Neural crest cell (in vitro differentiated cells): ENCODE measurements at regions not wholly inside any gene's neighbourhood (a gene's known extent, or its start where the extent isn't known, plus 50 kb on each side); places are given as distances from the start of the nearest gene placed in this dataset.
A peak's percentile ranks its signal among the peaks of the same experiment; 100 is the strongest.

Source experiments
- DNase-seq: peaks from one replicate; pipeline ENCODE4 v3.0.0; 2021; ENCODE audit warnings: low read depth, mixed read lengths, low spot score
- H3K27ac Mint-ChIP-seq: one replicate; pipeline ENCODE4 v1.8.0; 2021; ENCODE audit warnings: mild to moderate bottlenecking, mixed read lengths; ENCODE audit not compliant: unreplicated experiment
- H3K27me3 Mint-ChIP-seq: 2 replicates; pipeline ENCODE4 v1.8.0; 2021; ENCODE audit warnings: low read depth, mild to moderate bottlenecking, mixed read lengths
- H3K36me3 Mint-ChIP-seq: 2 replicates; pipeline ENCODE4 v1.8.0; 2021; ENCODE audit warnings: low read depth, mild to moderate bottlenecking, mixed read lengths
- H3K4me1 Mint-ChIP-seq: 2 replicates; pipeline ENCODE4 v1.8.0; 2021; ENCODE audit warnings: mixed read lengths
- H3K4me3 Mint-ChIP-seq: one replicate; pipeline ENCODE4 v1.8.0; 2021; ENCODE audit warnings: mild to moderate bottlenecking, mixed read lengths
- H3K9me3 Mint-ChIP-seq: 2 replicates; pipeline ENCODE4 v1.8.0; 2021; ENCODE audit warnings: mixed read lengths
- TF ChIP-seq, protein P1 (sequence below): fragments of 200-600 bp; sonication (generic); conservative IDR thresholded peaks from 2 replicates; pipeline ENCODE4 v1.5.0; 2021; ENCODE audit warnings: antibody characterized with exemption, mild to moderate bottlenecking

DNA sequence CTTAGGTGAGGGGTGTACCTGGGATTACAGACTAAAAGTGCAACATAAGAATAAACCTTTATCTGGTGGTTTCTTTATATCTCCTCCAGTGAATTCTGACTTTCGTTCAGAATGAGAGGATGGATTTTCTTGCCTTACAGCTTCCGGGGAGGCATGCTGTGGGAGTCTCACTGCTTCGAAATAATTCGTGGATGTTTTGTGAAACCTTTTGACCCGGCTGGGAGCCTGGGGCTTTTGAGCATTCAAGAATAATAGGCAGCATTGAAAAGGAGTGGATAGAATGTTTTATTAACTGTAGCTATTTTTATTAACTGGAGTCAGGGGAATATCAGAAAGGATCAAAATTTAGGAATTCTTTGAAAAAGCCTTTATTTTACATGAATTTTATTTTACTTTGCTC, 149.1 kb downstream of the RWDD3 start:
- TF ChIP-seq, protein P1, sequence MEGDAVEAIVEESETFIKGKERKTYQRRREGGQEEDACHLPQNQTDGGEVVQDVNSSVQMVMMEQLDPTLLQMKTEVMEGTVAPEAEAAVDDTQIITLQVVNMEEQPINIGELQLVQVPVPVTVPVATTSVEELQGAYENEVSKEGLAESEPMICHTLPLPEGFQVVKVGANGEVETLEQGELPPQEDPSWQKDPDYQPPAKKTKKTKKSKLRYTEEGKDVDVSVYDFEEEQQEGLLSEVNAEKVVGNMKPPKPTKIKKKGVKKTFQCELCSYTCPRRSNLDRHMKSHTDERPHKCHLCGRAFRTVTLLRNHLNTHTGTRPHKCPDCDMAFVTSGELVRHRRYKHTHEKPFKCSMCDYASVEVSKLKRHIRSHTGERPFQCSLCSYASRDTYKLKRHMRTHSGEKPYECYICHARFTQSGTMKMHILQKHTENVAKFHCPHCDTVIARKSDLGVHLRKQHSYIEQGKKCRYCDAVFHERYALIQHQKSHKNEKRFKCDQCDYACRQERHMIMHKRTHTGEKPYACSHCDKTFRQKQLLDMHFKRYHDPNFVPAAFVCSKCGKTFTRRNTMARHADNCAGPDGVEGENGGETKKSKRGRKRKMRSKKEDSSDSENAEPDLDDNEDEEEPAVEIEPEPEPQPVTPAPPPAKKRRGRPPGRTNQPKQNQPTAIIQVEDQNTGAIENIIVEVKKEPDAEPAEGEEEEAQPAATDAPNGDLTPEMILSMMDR, result no peak
- Mint-ChIP-seq H3K4me1 (peaks cover 12% of the 10 kb centered on the region), H3K9me3 (no peaks in the 10 kb centered on the region), H3K4me3 (no peak overlapping the region), H3K27ac (no peak overlapping the region), H3K36me3 (no peaks in the 10 kb centered on the region), H3K27me3 (peaks cover 3% of the 10 kb centered on the region)
- no peak for DNase-seq

DNA sequence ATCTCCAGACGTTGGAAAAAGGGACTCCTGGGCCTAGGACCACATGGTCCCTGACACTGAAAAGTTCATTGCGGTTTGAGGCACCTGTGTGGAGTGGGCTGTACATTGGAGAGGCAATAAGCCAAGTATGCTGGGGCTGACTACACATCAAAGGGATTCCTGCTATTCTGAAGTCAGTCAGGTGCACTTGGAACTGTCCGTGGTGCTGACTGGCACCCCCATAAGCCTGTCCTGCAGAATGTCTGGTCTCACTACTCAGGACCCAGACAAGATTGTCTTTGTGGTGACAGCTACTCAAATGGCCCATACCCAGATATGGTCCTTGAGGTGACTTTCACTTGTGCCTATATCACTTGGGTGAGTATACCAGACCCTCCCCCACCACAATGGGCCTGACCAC, 150.6 kb downstream of the RWDD3 start:
- TF ChIP-seq, protein P1, result no peak
- H3K4me3 Mint-ChIP-seq, result no peak overlapping the region
- no peaks in the 10 kb centered on the region for H3K36me3 Mint-ChIP-seq
- no peak overlapping the region for H3K27ac Mint-ChIP-seq
- peak; percentile 36 for DNase-seq
- H3K27me3 Mint-ChIP-seq, result peaks cover 3% of the 10 kb centered on the region
- no peaks in the 10 kb centered on the region for H3K9me3 Mint-ChIP-seq
- H3K4me1 Mint-ChIP-seq, result peaks cover 12% of the 10 kb centered on the region

DNA sequence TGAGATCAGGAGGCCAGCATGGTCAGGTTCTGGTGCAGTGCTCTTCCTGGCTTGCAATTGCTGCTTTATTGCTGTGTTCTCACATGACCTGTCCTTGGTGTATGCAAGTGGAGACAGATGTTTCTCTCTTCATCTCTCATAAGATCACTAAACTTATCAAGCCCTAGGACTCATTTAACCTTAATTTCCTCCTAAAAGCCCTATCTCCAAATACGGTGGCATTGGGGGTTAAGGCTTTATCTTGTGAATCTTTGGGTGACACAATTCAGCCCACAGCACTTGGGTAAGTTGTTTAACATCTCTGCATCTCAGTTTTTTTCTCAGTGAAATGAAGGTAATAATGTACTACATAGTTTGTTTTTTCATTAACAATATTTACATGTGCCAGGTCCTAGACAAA, 152.4 kb downstream of the RWDD3 start:
- Mint-ChIP-seq H3K27ac (no peak overlapping the region), H3K4me1 (peaks cover 12% of the 10 kb centered on the region), H3K27me3 (peaks cover 3% of the 10 kb centered on the region), H3K36me3 (no peaks in the 10 kb centered on the region), H3K9me3 (no peaks in the 10 kb centered on the region), H3K4me3 (no peak overlapping the region)
- DNase-seq, result no peak
- TF ChIP-seq, protein P1, result no peak

DNA sequence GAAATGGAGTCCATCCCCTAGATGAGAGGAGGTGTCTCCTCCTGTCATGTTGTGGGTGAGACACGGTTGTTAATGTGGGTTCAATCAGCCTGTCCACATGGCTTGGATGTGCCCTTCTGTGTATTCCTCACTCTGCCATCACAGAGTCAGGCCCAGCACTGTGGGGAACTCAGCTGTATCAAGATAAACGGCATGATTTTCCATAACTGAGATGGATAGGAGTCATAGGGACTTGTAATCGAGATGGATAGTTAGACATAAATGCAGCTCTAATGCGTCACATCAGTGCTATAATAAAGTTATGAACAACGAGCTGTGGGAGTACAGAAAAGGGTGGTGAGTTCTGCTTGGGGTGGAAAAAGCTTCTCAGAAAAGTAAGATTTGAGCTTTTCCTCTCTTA, 152.9 kb downstream of the RWDD3 start:
- DNase-seq, result no peak
- Mint-ChIP-seq H3K27ac (no peak overlapping the region), H3K27me3 (peaks cover 3% of the 10 kb centered on the region), H3K9me3 (no peaks in the 10 kb centered on the region), H3K4me3 (no peak overlapping the region), H3K4me1 (peaks cover 12% of the 10 kb centered on the region), H3K36me3 (no peaks in the 10 kb centered on the region)
- TF ChIP-seq, protein P1, result no peak

DNA sequence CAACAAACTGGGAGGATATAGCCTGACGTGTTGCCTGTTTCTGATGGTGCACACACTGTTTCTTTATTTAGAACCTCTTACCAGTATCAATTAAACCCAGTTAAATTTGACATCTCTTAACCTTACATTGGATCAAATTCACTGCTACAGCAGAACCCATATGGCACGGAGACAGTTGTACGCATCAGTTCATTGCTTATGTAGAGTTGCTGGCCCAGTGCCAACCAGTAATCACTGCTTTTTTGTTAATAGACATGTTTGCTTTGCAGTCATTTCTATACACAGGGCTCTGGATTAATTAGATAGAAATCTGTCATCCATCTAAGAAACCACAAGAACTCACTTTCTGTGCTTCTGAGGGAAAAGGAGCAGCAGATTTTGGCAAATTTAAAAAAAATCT, 154.0 kb downstream of the RWDD3 start:
- H3K27me3 Mint-ChIP-seq, result peaks cover 3% of the 10 kb centered on the region
- no peak overlapping the region for H3K4me3 Mint-ChIP-seq
- peaks cover 6% of the 10 kb centered on the region for H3K4me1 Mint-ChIP-seq
- no peak for DNase-seq
- H3K9me3 Mint-ChIP-seq, result no peaks in the 10 kb centered on the region
- H3K27ac Mint-ChIP-seq, result no peak overlapping the region
- H3K36me3 Mint-ChIP-seq, result no peaks in the 10 kb centered on the region
- TF ChIP-seq, protein P1, result no peak

DNA sequence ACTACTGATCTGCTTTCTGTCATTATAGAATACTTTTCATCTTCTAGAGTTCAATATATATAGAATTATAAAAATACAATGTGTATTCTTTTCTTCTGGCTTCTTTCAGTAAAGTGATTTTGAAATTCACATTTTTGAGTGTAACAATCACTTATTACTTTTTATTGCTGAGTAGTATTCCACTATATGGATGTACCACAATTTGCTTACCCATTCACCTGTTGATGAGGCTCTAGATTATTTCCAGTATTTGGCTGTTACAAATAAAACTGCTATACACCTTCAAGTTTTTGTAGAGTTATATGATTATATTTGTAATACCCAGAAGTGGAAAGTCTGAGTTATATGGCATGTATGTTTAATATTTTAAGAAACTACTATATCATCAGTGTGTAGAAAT, 159.4 kb downstream of the RWDD3 start:
- Mint-ChIP-seq H3K27me3 (no peaks in the 10 kb centered on the region), H3K4me3 (no peak overlapping the region)

More for the DNA sequence above, 159.4 kb downstream of the RWDD3 start:
- TF ChIP-seq, protein P1, result no peak
- Mint-ChIP-seq H3K27ac (no peak overlapping the region), H3K9me3 (no peaks in the 10 kb centered on the region), H3K4me1 (no peaks in the 10 kb centered on the region), H3K36me3 (no peaks in the 10 kb centered on the region)
- DNase-seq, result no peak
